Astrocyte (in vitro differentiated cells and primary cell): ENCODE measurements at regions not wholly inside any gene's neighbourhood (a gene's known extent, or its start where the extent isn't known, plus 50 kb on each side); places are given as distances from the start of the nearest gene placed in this dataset.

Experiments
- CTCF ChIP-seq: IDR thresholded peaks from 2 replicates; pipeline ENCODE4 v1.5.1; 2011; ENCODE audit warnings: low read depth, mild to moderate bottlenecking, inconsistent platforms, low read length, moderate library complexity; ENCODE audit not compliant: insufficient read depth
- EZH2 ChIP-seq: IDR thresholded peaks from 2 replicates; pipeline ENCODE4 v1.6.1; 2012; ENCODE audit warnings: mild to moderate bottlenecking, low read length, inconsistent platforms; ENCODE audit not compliant: insufficient read depth

- TF ChIP-seq CTCF (no peak), EZH2 (no peak)
Measured at GRCh38 chr1:71210718-71211117, 129.9 kb upstream of the ZRANB2 start.
